Stimulated activated CD4-positive, alpha-beta T cell treated with anti-CD3 and anti-CD28 coated beads, Interleukin-4, amount 100 ng/mL, for 4 hours (primary cell): ENCODE measurements at regions not wholly inside any gene's neighbourhood (a gene's known extent, or its start where the extent isn't known, plus 50 kb on each side); places are given as distances from the start of the nearest gene placed in this dataset.

Experiments used
- DNase-seq, 2 experiments: peaks; one replicate each; pipeline ENCODE4 v3.0.0-alpha.2; 2020

GRCh38 chr14:104434214-104435076 lies 145.1 kb upstream of the C14orf180 start:
- DNase-seq: no peak

GRCh38 chr14:104435147-104436046 lies 144.2 kb upstream of the C14orf180 start:
- no peak for DNase-seq

GRCh38 chr14:104436047-104436591 lies 143.4 kb upstream of the C14orf180 start:
- DNase-seq: no peak

- no peak for DNase-seq
These were observed 142.5 kb upstream of the C14orf180 start for GRCh38 chr14:104436741-104437701.

GRCh38 chr14:104437703-104438102 lies 141.9 kb upstream of the C14orf180 start:
- no peak for DNase-seq

- DNase-seq: no peak
These were observed 141.2 kb upstream of the C14orf180 start for GRCh38 chr14:104438166-104438887.

- DNase-seq: no peak
These were observed 139.9 kb upstream of the C14orf180 start for GRCh38 chr14:104439625-104440024.

GRCh38 chr14:104440297-104440956 lies 139.1 kb upstream of the C14orf180 start:
- DNase-seq: no peak

- no peak for DNase-seq
These were observed 138.1 kb upstream of the C14orf180 start for GRCh38 chr14:104441275-104442106.

- no peak for DNase-seq
These were observed 137.4 kb upstream of the C14orf180 start for GRCh38 chr14:104442107-104442551.

- no peak for DNase-seq
These were observed 136.8 kb upstream of the C14orf180 start for GRCh38 chr14:104442631-104443390.

GRCh38 chr14:104443391-104444158 lies 136.0 kb upstream of the C14orf180 start:
- DNase-seq: no peak

GRCh38 chr14:104444159-104445030 lies 135.2 kb upstream of the C14orf180 start:
- DNase-seq: no peak

GRCh38 chr14:104445086-104445485 lies 134.5 kb upstream of the C14orf180 start:
- no peak for DNase-seq

GRCh38 chr14:104445832-104446381 lies 133.7 kb upstream of the C14orf180 start:
- DNase-seq: no peak

- DNase-seq: no peak
These were observed 133.0 kb upstream of the C14orf180 start for GRCh38 chr14:104446611-104447010.

GRCh38 chr14:104447750-104448149 lies 131.8 kb upstream of the C14orf180 start:
- DNase-seq: no peak
